IMR-90 (cell line): ENCODE measurements at regions not wholly inside any gene's neighbourhood (a gene's known extent, or its start where the extent isn't known, plus 50 kb on each side); places are given as distances from the start of the nearest gene placed in this dataset.

Experiments used
- ATAC-seq: fragments of 200-7000 bp; cut with Tn5 transposase; 2 replicates; pipeline ENCODE4 v1.9.1; 2020; ENCODE audit warnings: low read depth, mild to moderate bottlenecking, moderate library complexity
- BruUV-seq: library from RNA; stranded (reverse); fragments of 400-500 nt; replicated peaks from 2 replicates; lab custom pipeline; 2021; lab: Mats Ljungman, UMichigan
- CTCF ChIA-PET: fragments of 300-600 bp; formaldehyde crosslinking; extraction: SDS; loops from one replicate; lab custom pipeline; 2021; ENCODE audit warnings: antibody characterized with exemption; lab: Yijun Ruan, JAX
- POLR2A ChIA-PET: fragments of 300-600 bp; sonication (Branson Sonifier 250); formaldehyde crosslinking; loops from one replicate; lab custom pipeline; 2022; ENCODE audit warnings: antibody characterized with exemption; ENCODE audit not compliant: unreplicated experiment; lab: Charles Lee
- DNase-seq: peaks from one replicate; pipeline ENCODE4 v3.0.0; 2013
- H2AFZ ChIP-seq: replicated peaks from 2 replicates; pipeline ENCODE3; 2013; ENCODE audit warnings: low read length, mild to moderate bottlenecking; ENCODE audit not compliant: poor library complexity
- H2AK5ac ChIP-seq: 2 replicates; pipeline ENCODE4 v1.6.1; 2013; ENCODE audit warnings: low read depth, low read length, inconsistent platforms
- H2AK9ac ChIP-seq: replicated peaks from 2 replicates; pipeline ENCODE3; 2013; ENCODE audit warnings: mild to moderate bottlenecking, low read depth, low read length, moderate library complexity; ENCODE audit not compliant: poor library complexity
- H2BK120ac ChIP-seq: 2 replicates; pipeline ENCODE4 v1.6.1; 2013; ENCODE audit warnings: low read depth, low read length, inconsistent platforms
- H2BK15ac ChIP-seq: 3 replicates; pipeline ENCODE4 v1.6.1; 2013; ENCODE audit warnings: low read depth, low read length, inconsistent platforms
- H2BK20ac ChIP-seq: 2 replicates; pipeline ENCODE4 v1.6.1; 2013; ENCODE audit warnings: low read depth, mild to moderate bottlenecking, inconsistent platforms, low read length, moderate library complexity
- H2BK5ac ChIP-seq: 2 replicates; pipeline ENCODE4 v1.6.1; 2013; ENCODE audit warnings: mild to moderate bottlenecking, low read depth, low read length, inconsistent platforms; ENCODE audit not compliant: poor library complexity, severe bottlenecking
- H3K14ac ChIP-seq: replicated peaks from 2 replicates; pipeline ENCODE4 v1.6.1; 2013; ENCODE audit warnings: low read depth, low read length, inconsistent platforms
- H3K18ac ChIP-seq: 2 replicates; pipeline ENCODE4 v1.6.1; 2013; ENCODE audit warnings: low read depth, low read length, control low read depth
- H3K23ac ChIP-seq: 2 replicates; pipeline ENCODE4 v1.6.1; 2013; ENCODE audit warnings: low read depth, low read length, inconsistent platforms
- H3K27ac ChIP-seq: 2 replicates; pipeline ENCODE4 v1.5.1; 2013; ENCODE audit warnings: mild to moderate bottlenecking, control low read depth, low read length; ENCODE audit not compliant: insufficient read depth
- H3K27me3 ChIP-seq: 2 replicates; pipeline ENCODE4 v1.6.1; 2013; ENCODE audit warnings: low read length; ENCODE audit not compliant: control insufficient read depth, insufficient read depth
- H3K36me3 ChIP-seq: 2 replicates; pipeline ENCODE4 v1.6.1; 2013; ENCODE audit warnings: low read length, mixed read lengths; ENCODE audit not compliant: control insufficient read depth, insufficient read depth
- H3K4ac ChIP-seq: 2 replicates; pipeline ENCODE4 v1.6.1; 2013; ENCODE audit warnings: low read depth, low read length, inconsistent platforms
- H3K4me1 ChIP-seq: 2 replicates; pipeline ENCODE4 v1.6.1; 2013; ENCODE audit warnings: low read length, mixed read lengths; ENCODE audit not compliant: control insufficient read depth, insufficient read depth
- H3K4me2 ChIP-seq: 2 replicates; pipeline ENCODE4 v1.6.1; 2013; ENCODE audit warnings: low read depth, mild to moderate bottlenecking, control low read depth, low read length, moderate library complexity
- H3K4me3 ChIP-seq: 2 replicates; pipeline ENCODE4 v1.5.1; 2013; ENCODE audit warnings: low read depth, mild to moderate bottlenecking, control low read depth, low read length, moderate library complexity; ENCODE audit not compliant: insufficient read depth
- H3K56ac ChIP-seq: 2 replicates; pipeline ENCODE4 v1.6.1; 2013; ENCODE audit warnings: low read length, inconsistent platforms; ENCODE audit not compliant: insufficient read depth; ENCODE audit errors: extremely low read depth
- H3K79me1 ChIP-seq, 2 experiments: 2 replicates each; pipeline ENCODE4 v1.6.1; 2013; ENCODE audit warnings: low read length in 2 of 2, inconsistent platforms in 1 of 2, low read depth in 1 of 2
- H3K9ac ChIP-seq: 2 replicates; pipeline ENCODE4 v1.6.1; 2013; ENCODE audit warnings: low read depth, low read length, control low read depth
- H3K9me1 ChIP-seq: 2 replicates; pipeline ENCODE4 v1.6.1; 2013; ENCODE audit warnings: low read length, inconsistent platforms; ENCODE audit not compliant: insufficient read depth
- H3K9me3 ChIP-seq: 2 replicates; pipeline ENCODE4 v1.6.1; 2013; ENCODE audit warnings: low read length; ENCODE audit not compliant: control insufficient read depth, insufficient read depth
- H4K20me1 ChIP-seq: 2 replicates; pipeline ENCODE4 v1.6.1; 2013; ENCODE audit warnings: low read length, inconsistent platforms; ENCODE audit not compliant: insufficient read depth
- H4K5ac ChIP-seq: 2 replicates; pipeline ENCODE4 v1.6.1; 2013; ENCODE audit warnings: mild to moderate bottlenecking, low read depth, low read length, control low read depth
- H4K8ac ChIP-seq, 2 experiments: 2 replicates each; pipeline ENCODE4 v1.6.1; 2013; ENCODE audit warnings: low read depth in 2 of 2, low read length in 2 of 2, control low read depth in 1 of 2, inconsistent platforms in 1 of 2
- H4K91ac ChIP-seq: 2 replicates; pipeline ENCODE4 v1.6.1; 2013; ENCODE audit warnings: low read depth, low read length, inconsistent platforms; ENCODE audit not compliant: insufficient read depth
- BHLHE40 ChIP-seq: fragments of 150-350 bp; IDR thresholded peaks from 2 replicates; pipeline ENCODE4 v1.6.1; 2016; ENCODE audit warnings: mild to moderate bottlenecking, low read depth, low read length
- CEBPB ChIP-seq: IDR thresholded peaks from 2 replicates; pipeline ENCODE4 v1.6.1; 2012; ENCODE audit warnings: low read depth, low read length, improper control_type of control experiment
- FOS ChIP-seq: fragments of 150-350 bp; IDR thresholded peaks from 2 replicates; pipeline ENCODE4 v1.6.1; 2016; ENCODE audit warnings: low read depth, low read length
- MAFK ChIP-seq: IDR thresholded peaks from 2 replicates; pipeline ENCODE4 v1.6.1; 2012; ENCODE audit warnings: low read depth, low read length, improper control_type of control experiment
- MAZ ChIP-seq: IDR thresholded peaks from 2 replicates; pipeline ENCODE4 v1.6.1; 2012; ENCODE audit warnings: low read depth, mild to moderate bottlenecking, low read length, improper control_type of control experiment, moderate library complexity, borderline replicate concordance
- NFE2L2 ChIP-seq: fragments of 150-350 bp; IDR thresholded peaks from 2 replicates; pipeline ENCODE4 v1.6.1; 2016; ENCODE audit warnings: low read depth, mild to moderate bottlenecking, low read length
- RAD21 ChIP-seq: IDR thresholded peaks from 2 replicates; pipeline ENCODE4 v1.6.1; 2012; ENCODE audit warnings: low read length, improper control_type of control experiment
- RCOR1 ChIP-seq: IDR thresholded peaks from 2 replicates; pipeline ENCODE4 v1.6.1; 2012; ENCODE audit warnings: mild to moderate bottlenecking, low read length, improper control_type of control experiment; ENCODE audit not compliant: insufficient replicate concordance
- RFX5 ChIP-seq: IDR thresholded peaks from 2 replicates; pipeline ENCODE4 v1.8.0; 2012; ENCODE audit warnings: low read depth, mild to moderate bottlenecking, low read length, moderate library complexity
- WGBS, 2 experiments: methylation state at CpG; one replicate each; pipeline versions ENCODE4 v1.1.5 to v1.1.7; 2013; ENCODE audit warnings: missing lambda C conversion rate in 2 of 2; ENCODE audit not compliant: insufficient read length in 1 of 2; ENCODE audit errors: extremely low coverage in 2 of 2; 5-methylcytosine and 5-hydroxymethylcytosine counted together
- dilution Hi-C: fragments of 300-500 bp; cut with HindIII; formaldehyde crosslinking; loops from one replicate; pipeline ENCODE4 v1.14.3; 2018; ENCODE audit warnings: low sequenced_read_pairs; ENCODE audit not compliant: unreplicated experiment
- in situ Hi-C: fragments of 300-500 bp; cut with MboI; formaldehyde crosslinking; loops from 3 replicates; pipeline ENCODE4 v1.14.3; 2019; ENCODE audit warnings: low sequenced_read_pairs, inconsistent platforms, mixed read lengths
- intact Hi-C: fragments of 100-400 bp; cut with micrococcal nuclease; formaldehyde crosslinking; loops from 2 replicates; pipeline ENCODE4 v1.10.0; 2022
- TF ChIP-seq, protein P1 (sequence below): fragments of 150-350 bp; IDR thresholded peaks from 2 replicates; pipeline ENCODE4 v1.6.1; 2017; ENCODE audit warnings: mild to moderate bottlenecking, antibody characterized with exemption, low read length, low read depth
- TF ChIP-seq, protein P2 (sequence below): conservative IDR thresholded peaks from 2 replicates; pipeline ENCODE4 v1.5.1; 2012; ENCODE audit warnings: mild to moderate bottlenecking, low read depth, low read length, improper control_type of control experiment
- TF ChIP-seq, protein P3 (sequence below): fragments of 150-350 bp; IDR thresholded peaks from 2 replicates; pipeline ENCODE4 v1.6.1; 2016; ENCODE audit warnings: low read depth, mild to moderate bottlenecking, low read length, moderate library complexity, borderline replicate concordance

DNA sequence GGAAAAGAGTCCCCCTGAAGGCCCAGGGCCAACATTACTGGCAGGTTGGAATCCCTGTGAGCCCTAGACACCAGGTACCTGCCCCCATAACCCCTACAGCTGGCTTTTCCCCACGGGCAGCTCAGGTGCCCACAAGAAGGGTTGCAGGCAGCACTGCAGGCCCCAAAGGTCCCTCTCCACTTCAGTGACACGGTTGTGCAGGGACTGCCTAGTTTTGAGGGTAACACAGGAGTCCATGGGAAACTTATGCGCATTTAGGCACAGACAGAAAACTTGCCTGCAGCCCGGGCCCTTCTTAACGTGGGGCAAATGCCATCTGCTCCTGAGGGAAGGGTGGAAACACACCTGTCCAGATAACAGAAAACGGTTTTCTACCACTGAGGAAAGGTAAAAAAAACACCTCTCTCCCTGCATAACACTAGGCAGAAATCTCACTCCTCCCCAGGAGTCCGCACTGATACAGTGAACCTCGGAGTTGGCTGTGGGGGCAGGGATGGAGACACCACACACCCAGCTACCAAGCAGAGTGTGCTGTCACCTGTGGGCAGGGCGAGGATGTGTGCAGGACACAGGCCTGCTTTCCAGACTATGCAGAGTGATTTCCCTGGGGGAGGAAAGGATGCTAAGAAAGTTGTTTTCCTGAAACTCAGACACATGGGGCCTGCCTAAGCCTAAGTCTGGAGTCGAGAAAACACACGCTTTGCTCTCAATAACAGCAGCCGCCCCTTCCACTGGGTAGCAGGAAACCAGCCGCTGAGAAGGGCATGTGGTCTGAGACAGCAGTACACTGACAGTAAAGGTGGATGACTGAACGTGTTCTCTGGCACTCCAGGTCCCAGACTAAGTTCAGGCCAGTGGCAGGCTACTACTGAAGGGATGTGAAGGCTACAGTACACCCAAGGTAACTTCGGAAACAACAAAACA, 819.4 kb downstream of the DCDC2C start:
- no peak overlapping the region for H2BK120ac ChIP-seq
- BruUV-seq: no TSS peak
- no peak overlapping the region for H3K14ac ChIP-seq
- H2AK9ac ChIP-seq: no peak overlapping the region
- H2BK15ac ChIP-seq: no peak overlapping the region
- no peaks in the 10 kb centered on the region for H3K79me1 ChIP-seq
- H3K4me3 ChIP-seq: no peak overlapping the region
- H2BK20ac ChIP-seq: no peak overlapping the region
- no peak overlapping the region for H3K23ac ChIP-seq
- no peaks in the 10 kb centered on the region for H3K36me3 ChIP-seq
- no peak overlapping the region for H2AK5ac ChIP-seq
- H3K9me1 ChIP-seq: no peaks in the 10 kb centered on the region
- CTCF ChIA-PET: no interaction called here
- no peak overlapping the region for H2AFZ ChIP-seq
- DNase-seq (no peak), ATAC-seq (no peak)
- dilution Hi-C loops: no loop called here
- H3K56ac ChIP-seq: no peak overlapping the region
- H3K27ac ChIP-seq: no peak overlapping the region
- H3K18ac ChIP-seq: no peak overlapping the region
- TF ChIP-seq BHLHE40 (no peak), MAFK (no peak), RAD21 (no peak), FOS (no peak), RFX5 (no peak), CEBPB (no peak), MAZ (no peak), RCOR1 (no peak), NFE2L2 (no peak)
- TF ChIP-seq, protein P1, sequence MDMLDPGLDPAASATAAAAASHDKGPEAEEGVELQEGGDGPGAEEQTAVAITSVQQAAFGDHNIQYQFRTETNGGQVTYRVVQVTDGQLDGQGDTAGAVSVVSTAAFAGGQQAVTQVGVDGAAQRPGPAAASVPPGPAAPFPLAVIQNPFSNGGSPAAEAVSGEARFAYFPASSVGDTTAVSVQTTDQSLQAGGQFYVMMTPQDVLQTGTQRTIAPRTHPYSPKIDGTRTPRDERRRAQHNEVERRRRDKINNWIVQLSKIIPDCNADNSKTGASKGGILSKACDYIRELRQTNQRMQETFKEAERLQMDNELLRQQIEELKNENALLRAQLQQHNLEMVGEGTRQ: no peak
- TF ChIP-seq, protein P2, sequence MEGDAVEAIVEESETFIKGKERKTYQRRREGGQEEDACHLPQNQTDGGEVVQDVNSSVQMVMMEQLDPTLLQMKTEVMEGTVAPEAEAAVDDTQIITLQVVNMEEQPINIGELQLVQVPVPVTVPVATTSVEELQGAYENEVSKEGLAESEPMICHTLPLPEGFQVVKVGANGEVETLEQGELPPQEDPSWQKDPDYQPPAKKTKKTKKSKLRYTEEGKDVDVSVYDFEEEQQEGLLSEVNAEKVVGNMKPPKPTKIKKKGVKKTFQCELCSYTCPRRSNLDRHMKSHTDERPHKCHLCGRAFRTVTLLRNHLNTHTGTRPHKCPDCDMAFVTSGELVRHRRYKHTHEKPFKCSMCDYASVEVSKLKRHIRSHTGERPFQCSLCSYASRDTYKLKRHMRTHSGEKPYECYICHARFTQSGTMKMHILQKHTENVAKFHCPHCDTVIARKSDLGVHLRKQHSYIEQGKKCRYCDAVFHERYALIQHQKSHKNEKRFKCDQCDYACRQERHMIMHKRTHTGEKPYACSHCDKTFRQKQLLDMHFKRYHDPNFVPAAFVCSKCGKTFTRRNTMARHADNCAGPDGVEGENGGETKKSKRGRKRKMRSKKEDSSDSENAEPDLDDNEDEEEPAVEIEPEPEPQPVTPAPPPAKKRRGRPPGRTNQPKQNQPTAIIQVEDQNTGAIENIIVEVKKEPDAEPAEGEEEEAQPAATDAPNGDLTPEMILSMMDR: no peak
- TF ChIP-seq, protein P3, sequence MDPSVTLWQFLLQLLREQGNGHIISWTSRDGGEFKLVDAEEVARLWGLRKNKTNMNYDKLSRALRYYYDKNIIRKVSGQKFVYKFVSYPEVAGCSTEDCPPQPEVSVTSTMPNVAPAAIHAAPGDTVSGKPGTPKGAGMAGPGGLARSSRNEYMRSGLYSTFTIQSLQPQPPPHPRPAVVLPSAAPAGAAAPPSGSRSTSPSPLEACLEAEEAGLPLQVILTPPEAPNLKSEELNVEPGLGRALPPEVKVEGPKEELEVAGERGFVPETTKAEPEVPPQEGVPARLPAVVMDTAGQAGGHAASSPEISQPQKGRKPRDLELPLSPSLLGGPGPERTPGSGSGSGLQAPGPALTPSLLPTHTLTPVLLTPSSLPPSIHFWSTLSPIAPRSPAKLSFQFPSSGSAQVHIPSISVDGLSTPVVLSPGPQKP: no peak
- H3K9me3 ChIP-seq: peaks cover 14% of the 10 kb centered on the region
- H4K5ac ChIP-seq: no peak overlapping the region
- no peak overlapping the region for H3K4ac ChIP-seq
- in situ Hi-C loops: no loop called here
- H3K4me1 ChIP-seq: no peaks in the 10 kb centered on the region
- H3K9ac ChIP-seq: no peak overlapping the region
- intact Hi-C loops: no loop called here
- 56% methylated on average over 6 of the region's 15 CpGs; no CpG with 5 or more reads in 1 of the 2 experiments for WGBS, 2 experiments
- H4K8ac ChIP-seq: no peak overlapping the region
- no peaks in the 10 kb centered on the region for H3K27me3 ChIP-seq
- no peak overlapping the region for H2BK5ac ChIP-seq
- no peak overlapping the region for H3K4me2 ChIP-seq
- H4K91ac ChIP-seq: no peak overlapping the region
- POLR2A ChIA-PET: no interaction called here
- H4K20me1 ChIP-seq: no peaks in the 10 kb centered on the region
